Right lung (tissue), 2 donors: ENCODE measurements at regions not wholly inside any gene's neighbourhood (a gene's known extent, or its start where the extent isn't known, plus 50 kb on each side); places are given as distances from the start of the nearest gene placed in this dataset.
A peak's percentile ranks its signal among the peaks of the same experiment; 100 is the strongest.

Experiments used
- DNase-seq, 2 donors: peaks; one replicate each; pipeline ENCODE4 v3.0.0-alpha.2; 2013

DNA sequence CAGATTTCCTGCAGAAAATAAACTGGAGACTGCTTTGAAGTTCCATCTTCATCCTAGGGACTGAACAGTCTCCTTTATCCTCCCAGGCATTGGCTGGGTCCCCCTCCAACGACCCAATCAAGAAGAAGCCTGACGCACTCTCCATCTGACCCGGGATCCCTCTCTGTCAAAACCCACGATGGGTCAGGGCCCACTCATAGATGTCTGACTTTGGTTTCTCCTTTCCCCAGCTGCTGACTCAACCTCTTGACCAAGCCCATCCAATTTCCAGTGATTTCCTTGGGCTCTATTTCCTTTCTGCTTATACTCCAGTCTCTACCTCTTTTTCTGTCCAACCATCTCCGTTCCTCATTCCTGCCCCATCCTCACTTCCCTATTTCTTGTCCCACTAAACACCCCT, 189.7 kb downstream of the MIAT start:
- DNase-seq: no peak

DNA sequence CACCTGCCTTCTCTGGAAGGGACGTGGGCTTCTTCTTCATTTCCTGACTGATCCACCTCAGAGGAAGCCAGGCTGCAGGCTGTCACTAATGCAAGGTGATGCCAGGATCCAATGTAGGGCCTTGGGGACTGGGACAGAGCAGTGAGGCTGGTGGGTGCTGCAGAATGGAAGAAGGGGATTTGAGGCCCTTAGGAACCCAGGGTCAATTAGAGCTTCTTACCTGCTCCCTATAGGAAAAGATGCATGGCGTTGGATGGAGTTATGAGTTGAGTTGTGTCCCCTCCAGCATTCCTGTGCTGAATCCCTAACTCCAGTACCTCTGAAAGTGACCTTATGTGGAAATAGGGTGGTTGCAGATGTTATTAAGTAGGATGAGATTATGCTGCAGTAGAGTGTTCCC, 190.4 kb downstream of the MIAT start:
- no peak for DNase-seq

- no peak for DNase-seq
Measured at GRCh38 chr22:26848244-26848920, 191.0 kb downstream of the MIAT start.

- no peak for DNase-seq
Measured at GRCh38 chr22:26849575-26849974, 192.2 kb downstream of the MIAT start.

DNA sequence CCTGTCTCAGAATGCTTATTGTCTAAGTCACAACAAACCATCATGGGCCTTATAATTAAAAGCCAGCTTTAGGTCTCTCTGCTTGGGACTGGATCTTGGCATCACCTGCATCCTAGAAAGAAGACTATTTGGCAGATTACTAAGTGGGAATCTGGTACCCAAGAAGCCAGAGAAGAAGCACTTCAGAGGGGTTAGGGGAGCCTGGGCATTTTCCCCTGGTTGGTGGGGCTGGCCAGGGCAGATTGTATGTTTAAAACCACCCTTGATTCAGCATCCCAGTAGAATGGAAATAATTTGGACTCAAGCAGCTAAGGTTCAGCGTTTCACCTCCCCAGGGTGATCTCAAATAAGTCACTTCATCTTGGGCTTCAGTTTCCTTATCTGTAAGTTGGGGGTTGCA, 193.7 kb downstream of the MIAT start:
- no peak for DNase-seq

- no peak for DNase-seq
Measured at GRCh38 chr22:26852176-26852575, 194.8 kb downstream of the MIAT start.

- DNase-seq: no peak
Measured at GRCh38 chr22:26853071-26853470, 195.7 kb downstream of the MIAT start.

GRCh38 chr22:26853495-26853894, 196.1 kb downstream of the MIAT start:
- DNase-seq: no peak

GRCh38 chr22:26857169-26857568, 199.8 kb downstream of the MIAT start:
- no peak for DNase-seq

GRCh38 chr22:26860301-26860700, 202.9 kb downstream of the MIAT start:
- no peak for DNase-seq

DNA sequence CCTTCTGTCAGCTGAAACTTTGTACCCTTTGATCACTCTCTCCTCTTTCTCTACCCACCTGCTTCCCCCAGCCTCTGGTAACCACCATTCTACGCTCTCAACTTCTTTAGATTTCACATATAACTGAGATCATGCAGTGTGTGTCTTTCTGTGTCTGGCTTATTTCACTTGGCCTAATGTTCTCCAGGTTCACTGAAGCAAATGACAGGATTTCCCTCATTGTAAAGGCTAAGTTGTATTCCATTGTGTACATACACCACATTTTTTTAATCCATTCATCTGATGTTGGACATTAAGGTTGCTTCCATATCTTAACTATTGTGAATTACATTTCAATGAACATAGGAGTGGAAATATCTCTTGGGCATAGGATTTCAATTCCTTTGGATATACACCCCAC, 207.6 kb downstream of the MIAT start:
- DNase-seq: no peak

DNA sequence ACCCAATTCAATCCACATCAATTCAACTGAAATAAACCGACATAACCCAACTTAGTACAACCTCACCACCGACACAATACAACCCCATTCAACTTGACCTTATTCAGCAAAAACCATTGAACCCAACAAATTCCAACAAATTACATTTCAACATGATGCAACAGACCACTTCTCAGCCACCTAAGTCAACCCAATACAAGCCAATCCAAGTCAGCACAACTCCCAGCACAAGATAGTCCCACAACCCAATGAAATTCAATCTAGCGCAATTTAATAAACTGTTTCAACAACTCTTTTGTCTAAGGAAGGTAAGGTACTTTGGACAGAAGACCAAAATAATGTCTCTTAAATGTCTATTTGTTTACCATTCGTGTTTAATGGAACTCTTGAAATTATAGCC, 226.0 kb downstream of the MIAT start:
- DNase-seq: no peak

GRCh38 chr22:26884921-26885320, 227.5 kb downstream of the MIAT start:
- no peak for DNase-seq

GRCh38 chr22:26885441-26886261, 228.3 kb downstream of the MIAT start:
- DNase-seq: no peak

DNA sequence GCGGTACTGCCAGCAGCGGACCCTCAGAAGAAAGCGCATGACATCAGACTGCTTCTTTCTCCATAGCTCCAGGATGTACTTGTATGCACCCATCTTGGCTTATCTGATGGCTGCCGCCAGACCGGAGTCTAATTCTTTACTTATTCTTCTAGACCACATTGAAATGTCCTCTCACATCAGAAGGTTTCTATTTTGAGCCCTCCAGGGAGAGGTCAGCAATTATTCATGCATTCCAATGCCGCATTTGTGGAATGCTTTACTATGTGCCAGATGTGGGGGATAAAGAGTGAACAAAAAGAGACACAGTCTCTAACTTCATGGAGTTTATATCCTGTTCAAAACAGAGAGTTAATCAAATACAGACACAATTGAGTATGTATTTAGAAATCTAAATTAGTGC, 230.1 kb downstream of the MIAT start:
- DNase-seq: no peak

DNA sequence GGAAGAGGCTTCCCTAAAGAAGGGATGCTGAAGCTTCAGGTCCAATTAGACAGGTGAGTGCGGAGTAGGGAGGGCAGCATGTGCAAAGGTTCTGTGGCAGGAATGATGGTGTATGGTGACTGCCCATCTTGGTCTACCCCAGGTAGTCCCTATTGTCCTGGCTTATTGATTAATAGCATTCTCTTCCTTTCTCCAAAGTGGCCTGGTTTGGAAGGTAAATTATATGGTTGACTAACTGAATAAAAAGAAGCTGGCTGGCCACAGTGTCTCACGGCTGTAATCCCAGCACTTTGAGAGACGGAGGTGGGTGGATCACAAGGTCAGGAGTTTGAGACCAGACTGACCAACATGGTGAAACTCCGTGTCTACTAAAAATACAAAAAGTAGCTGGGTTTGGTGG, 230.5 kb downstream of the MIAT start:
- DNase-seq: no peak

DNA sequence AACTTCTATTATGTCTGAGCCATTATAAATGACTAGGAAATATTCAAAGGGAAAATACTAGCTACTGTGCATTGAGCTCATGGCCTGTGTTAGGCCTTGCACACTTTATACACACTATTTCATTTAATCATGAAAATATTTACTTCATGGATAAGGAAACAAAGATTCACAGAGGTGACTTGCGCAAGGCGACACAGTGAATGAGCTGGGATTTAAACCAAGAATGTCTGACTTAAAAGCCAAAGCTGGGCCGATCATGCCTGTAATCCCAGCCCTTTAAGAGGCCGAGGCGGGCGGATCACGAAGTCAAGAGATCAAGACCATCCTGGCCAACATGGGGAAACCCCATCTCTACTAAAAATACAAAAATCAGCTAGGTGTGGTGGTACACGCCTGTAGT, 231.5 kb downstream of the MIAT start:
- DNase-seq: no peak

- DNase-seq: no peak
Measured at GRCh38 chr22:26889802-26890201, 232.4 kb downstream of the MIAT start.

DNA sequence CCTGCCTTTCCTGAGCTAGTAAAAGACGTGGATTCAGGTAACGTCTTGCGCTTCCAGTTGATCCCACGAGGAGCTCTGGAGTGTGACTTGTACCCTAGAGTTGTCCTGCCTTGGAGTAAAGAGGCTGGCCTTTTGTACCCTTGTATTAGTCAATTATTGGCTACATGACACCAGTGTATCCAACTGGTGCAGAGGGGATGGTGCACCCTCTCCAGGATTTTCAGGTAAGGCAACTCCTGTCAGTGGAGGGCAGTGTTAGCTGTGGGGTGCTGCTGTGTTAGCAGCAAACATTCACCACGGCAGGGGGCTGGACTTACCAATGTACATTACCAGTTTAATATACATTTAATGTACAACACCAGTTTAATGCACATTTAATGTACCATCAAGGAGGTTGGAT, 233.5 kb downstream of the MIAT start:
- no peak for DNase-seq

GRCh38 chr22:26891429-26891828, 234.0 kb downstream of the MIAT start:
- no peak for DNase-seq

GRCh38 chr22:26892166-26893041, 235.0 kb downstream of the MIAT start:
- DNase-seq: peak; percentile 18 to 19
